K562 (cell line): ENCODE measurements at regions not wholly inside any gene's neighbourhood (a gene's known extent, or its start where the extent isn't known, plus 50 kb on each side); places are given as distances from the start of the nearest gene placed in this dataset.

Source experiments
- ATAC-seq: fragments of 200-7000 bp; cut with Tn5 transposase; 3 replicates; pipeline ENCODE4 v1.9.1; 2020; ENCODE audit warnings: moderate library complexity
- BruUV-seq: library from RNA; stranded (reverse); fragments of 400-500 nt; replicated peaks from 2 replicates; lab custom pipeline; 2021; lab: Mats Ljungman, UMichigan
- CTCF ChIA-PET: fragments of 300-600 bp; formaldehyde crosslinking; extraction: SDS; loops from one replicate; lab custom pipeline; 2021; ENCODE audit warnings: low intra/inter-chr PET ratio; lab: Yijun Ruan, JAX
- POLR2A ChIA-PET: fragments of 300-600, 350-650 bp; sonication (Branson Sonifier 250); formaldehyde crosslinking; extraction: SDS; loops from one replicate; lab custom pipeline; 2021; ENCODE audit warnings: antibody characterized with exemption, inconsistent platforms; lab: Yijun Ruan, JAX
- DNase-seq, 4 experiments: peaks; one replicate each; pipeline versions ENCODE4 v3.0.0 to v3.0.0-alpha.2; 2011 to 2018; ENCODE audit warnings: low spot score in 3 of 4, mixed read lengths in 3 of 4; ENCODE audit errors: extremely low read depth in 1 of 4
- FAIRE-seq: peaks from 2 replicates; lab custom pipeline; 2011; peaks lifted over from hg19 to GRCh38; lab: Jason Lieb, UNC
- H2AFZ ChIP-seq: 2 replicates; pipeline ENCODE4 v1.6.0; 2011; ENCODE audit warnings: low read depth, low read length, control low read depth, inconsistent platforms
- H3K27ac ChIP-seq: fragments of 200-600 bp; 3 replicates; pipeline ENCODE4 v1.8.0; 2011; ENCODE audit warnings: low read depth, mild to moderate bottlenecking, control low read depth, inconsistent platforms, low read length, moderate library complexity, mixed read lengths; ENCODE audit errors: extremely low read depth
- H3K27me3 ChIP-seq, 2 experiments: fragments of 300-600 bp in 1 of 2; 2 replicates in 1 of 2; 3 replicates in 1 of 2; pipeline versions ENCODE4 v1.6.0 to v1.8.0; 2011; ENCODE audit warnings: inconsistent platforms in 2 of 2, low read length in 2 of 2, mild to moderate bottlenecking in 1 of 2, mixed read lengths in 1 of 2, moderate library complexity in 1 of 2; ENCODE audit not compliant: control insufficient read depth in 2 of 2, insufficient read depth in 2 of 2
- H3K36me3 ChIP-seq: fragments of 300-600 bp; 3 replicates; pipeline ENCODE4 v1.8.0; 2011; ENCODE audit warnings: mild to moderate bottlenecking, low read length, inconsistent platforms; ENCODE audit not compliant: control insufficient read depth, insufficient read depth
- H3K4me1 ChIP-seq, 2 experiments: fragments of 200-600 bp in 1 of 2; replicated peaks in 1 of 2; 2 replicates in 1 of 2; 3 replicates in 1 of 2; pipeline versions ENCODE4 v1.5.1 to v1.8.0; 2011; ENCODE audit warnings: inconsistent platforms in 2 of 2, low read length in 2 of 2, mild to moderate bottlenecking in 1 of 2, mixed read lengths in 1 of 2, moderate library complexity in 1 of 2; ENCODE audit not compliant: control insufficient read depth in 2 of 2, insufficient read depth in 2 of 2
- H3K4me2 ChIP-seq: 2 replicates; pipeline ENCODE4 v1.6.1; 2011; ENCODE audit warnings: low read length, control low read depth, inconsistent platforms, mixed read lengths; ENCODE audit not compliant: insufficient read depth
- H3K4me3 ChIP-seq: fragments of 200-600 bp; sonication (generic), shearing (Covaris generic); 2 replicates; pipeline ENCODE4 v1.5.1; 2016; ENCODE audit warnings: control low read depth, inconsistent platforms
- H3K79me2 ChIP-seq: fragments of 200-600 bp; 3 replicates; pipeline ENCODE4 v1.8.0; 2011; ENCODE audit warnings: low read length, inconsistent platforms; ENCODE audit not compliant: control insufficient read depth, insufficient read depth
- H3K9ac ChIP-seq, 2 experiments: 2 replicates each; pipeline versions ENCODE4 v1.6.0 to v1.6.1; 2011; ENCODE audit warnings: low read depth in 2 of 2, low read length in 2 of 2, control low read depth in 1 of 2, inconsistent platforms in 1 of 2, mild to moderate bottlenecking in 1 of 2, mixed read lengths in 1 of 2; ENCODE audit not compliant: insufficient read depth in 1 of 2
- H3K9me1 ChIP-seq: one replicate; pipeline ENCODE4 v1.6.0; 2011; ENCODE audit warnings: inconsistent platforms, mild to moderate bottlenecking, low read length, moderate library complexity; ENCODE audit not compliant: control insufficient read depth, insufficient read depth
- H3K9me3 ChIP-seq: replicated peaks from 2 replicates; pipeline ENCODE4 v1.5.1; 2011; ENCODE audit warnings: low read depth, low read length, inconsistent platforms; ENCODE audit not compliant: control insufficient read depth, insufficient read depth
- H4K20me1 ChIP-seq: replicated peaks from 2 replicates; pipeline ENCODE4 v1.6.1; 2011; ENCODE audit warnings: low read length, inconsistent platforms, mixed read lengths; ENCODE audit not compliant: control insufficient read depth, insufficient read depth
- ARNT ChIP-seq, 2 experiments: fragments of 450-650 bp; IDR thresholded peaks; 2 replicates each; pipeline ENCODE4 v1.6.1; 2016; ENCODE audit warnings: mild to moderate bottlenecking in 1 of 2
- HDAC1 ChIP-seq, 2 experiments: fragments of 450-650 bp; IDR thresholded peaks; 2 replicates each; pipeline ENCODE4 v1.6.1; 2016 to 2017; ENCODE audit warnings: inconsistent platforms in 1 of 2, mild to moderate bottlenecking in 1 of 2, moderate library complexity in 1 of 2
- HNRNPK ChIP-seq: fragments of 200-400 bp; formaldehyde crosslinking; IDR thresholded peaks from one replicate; pipeline ENCODE4 v1.6.1; 2018; ENCODE audit warnings: mild to moderate bottlenecking, low read depth, low read length; ENCODE audit not compliant: poor library complexity, severe bottlenecking
- HSF4 ChIP-seq: fragments of 250-450 bp; sonication (Bioruptor Pico); IDR thresholded peaks from 2 replicates; pipeline ENCODE4 v2.1.2; 2022; ENCODE audit warnings: mild to moderate bottlenecking, moderate library complexity, borderline replicate concordance
- NFIX ChIP-seq: fragments of 250-450 bp; sonication (Bioruptor Pico); IDR thresholded peaks from 2 replicates; pipeline ENCODE4 v1.4.0; 2020; ENCODE audit warnings: low read depth, mild to moderate bottlenecking, moderate library complexity
- SPI1 ChIP-seq: IDR thresholded peaks from 2 replicates; pipeline ENCODE4 v1.6.1; 2011; ENCODE audit warnings: low read depth, low read length, control low read depth, borderline replicate concordance
- TAF7 ChIP-seq: fragments of 450-650 bp; IDR thresholded peaks from 2 replicates; pipeline ENCODE4 v1.6.1; 2016; ENCODE audit warnings: missing genetic modification characterization, missing compliant biosample characterization
- TARDBP ChIP-seq: fragments of 450-650 bp; IDR thresholded peaks from 2 replicates; pipeline ENCODE4 v1.6.1; 2016
- in situ Hi-C: fragments of 300-500 bp; cut with MboI; formaldehyde crosslinking; loops from 4 replicates; pipeline ENCODE4 v1.15.0; 2018; ENCODE audit warnings: inconsistent platforms, mixed read lengths
- intact Hi-C: fragments of 100-400 bp; cut with micrococcal nuclease; formaldehyde crosslinking; loops from 2 replicates; pipeline ENCODE4 v1.14.2; 2022
- TF ChIP-seq, protein P1 (sequence below): sonication (generic); formaldehyde crosslinking; IDR thresholded peaks from 2 replicates; pipeline ENCODE4 v1.8.1; 2023; ENCODE audit warnings: mild to moderate bottlenecking, missing genetic modification reagents
- TF ChIP-seq, protein P2 (sequence below): fragments of 250-450 bp; sonication (Bioruptor Pico); IDR thresholded peaks from 2 replicates; pipeline ENCODE4 v1.5.0; 2021; ENCODE audit warnings: mild to moderate bottlenecking, moderate library complexity

DNA sequence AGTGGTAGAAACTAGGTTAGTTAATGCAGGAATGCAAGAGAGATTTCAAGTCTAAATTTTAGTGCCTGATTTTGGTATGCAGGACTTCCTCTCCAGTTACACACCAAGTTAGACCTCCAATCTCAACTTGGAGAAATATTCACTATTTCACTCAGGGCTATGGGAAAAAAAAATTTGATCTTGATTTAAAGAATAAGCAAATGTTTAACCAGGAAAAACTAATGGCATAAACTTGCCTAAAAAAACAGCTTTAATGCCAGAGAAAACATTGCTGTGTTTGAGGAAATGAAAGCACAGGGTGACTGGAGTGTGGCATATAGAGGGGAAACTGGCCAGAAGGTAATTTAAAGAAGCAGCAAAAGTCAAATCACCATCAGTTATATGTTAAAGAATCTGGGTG lies 575.4 kb upstream of the LRRC4C start:
- H3K4me1 ChIP-seq: no peaks in the 10 kb centered on the region
- H3K4me3 ChIP-seq: no peak overlapping the region
- no peak for ATAC-seq
- H3K4me2 ChIP-seq: no peak overlapping the region
- in situ Hi-C loops: no loop called here
- H3K9me1 ChIP-seq: no peaks in the 10 kb centered on the region
- intact Hi-C loops: no loop called here
- H3K79me2 ChIP-seq: no peaks in the 10 kb centered on the region
- H3K36me3 ChIP-seq: no peaks in the 10 kb centered on the region
- H3K27me3 ChIP-seq: no peaks in the 10 kb centered on the region
- H2AFZ ChIP-seq: no peak overlapping the region
- ChIA-PET POLR2A (interaction anchor here (0.6 kb wide), 1 partner anchor 304 kb away, joined by 3 read pairs; no protein-coding TSS in a partner anchor), CTCF (no interaction called here)
- no peak overlapping the region for H3K27ac ChIP-seq
- BruUV-seq: no TSS peak
- H4K20me1 ChIP-seq: no peaks in the 10 kb centered on the region
- H3K9ac ChIP-seq: no peak overlapping the region
- no peak for FAIRE-seq
- DNase-seq: no peak
- 0 out of 2 replicates have a peak, but pooled peaks cover 1% of the 10 kb centered on the region for H3K9me3 ChIP-seq
- TF ChIP-seq TARDBP: no peak
- no peak for TF ChIP-seq HDAC1 (IDR thresholded peaks at IDR 0.05)
- TF ChIP-seq, protein P1, sequence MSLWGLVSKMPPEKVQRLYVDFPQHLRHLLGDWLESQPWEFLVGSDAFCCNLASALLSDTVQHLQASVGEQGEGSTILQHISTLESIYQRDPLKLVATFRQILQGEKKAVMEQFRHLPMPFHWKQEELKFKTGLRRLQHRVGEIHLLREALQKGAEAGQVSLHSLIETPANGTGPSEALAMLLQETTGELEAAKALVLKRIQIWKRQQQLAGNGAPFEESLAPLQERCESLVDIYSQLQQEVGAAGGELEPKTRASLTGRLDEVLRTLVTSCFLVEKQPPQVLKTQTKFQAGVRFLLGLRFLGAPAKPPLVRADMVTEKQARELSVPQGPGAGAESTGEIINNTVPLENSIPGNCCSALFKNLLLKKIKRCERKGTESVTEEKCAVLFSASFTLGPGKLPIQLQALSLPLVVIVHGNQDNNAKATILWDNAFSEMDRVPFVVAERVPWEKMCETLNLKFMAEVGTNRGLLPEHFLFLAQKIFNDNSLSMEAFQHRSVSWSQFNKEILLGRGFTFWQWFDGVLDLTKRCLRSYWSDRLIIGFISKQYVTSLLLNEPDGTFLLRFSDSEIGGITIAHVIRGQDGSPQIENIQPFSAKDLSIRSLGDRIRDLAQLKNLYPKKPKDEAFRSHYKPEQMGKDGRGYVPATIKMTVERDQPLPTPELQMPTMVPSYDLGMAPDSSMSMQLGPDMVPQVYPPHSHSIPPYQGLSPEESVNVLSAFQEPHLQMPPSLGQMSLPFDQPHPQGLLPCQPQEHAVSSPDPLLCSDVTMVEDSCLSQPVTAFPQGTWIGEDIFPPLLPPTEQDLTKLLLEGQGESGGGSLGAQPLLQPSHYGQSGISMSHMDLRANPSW (CRISPR knock-in tag): no peak
- TF ChIP-seq, protein P2, sequence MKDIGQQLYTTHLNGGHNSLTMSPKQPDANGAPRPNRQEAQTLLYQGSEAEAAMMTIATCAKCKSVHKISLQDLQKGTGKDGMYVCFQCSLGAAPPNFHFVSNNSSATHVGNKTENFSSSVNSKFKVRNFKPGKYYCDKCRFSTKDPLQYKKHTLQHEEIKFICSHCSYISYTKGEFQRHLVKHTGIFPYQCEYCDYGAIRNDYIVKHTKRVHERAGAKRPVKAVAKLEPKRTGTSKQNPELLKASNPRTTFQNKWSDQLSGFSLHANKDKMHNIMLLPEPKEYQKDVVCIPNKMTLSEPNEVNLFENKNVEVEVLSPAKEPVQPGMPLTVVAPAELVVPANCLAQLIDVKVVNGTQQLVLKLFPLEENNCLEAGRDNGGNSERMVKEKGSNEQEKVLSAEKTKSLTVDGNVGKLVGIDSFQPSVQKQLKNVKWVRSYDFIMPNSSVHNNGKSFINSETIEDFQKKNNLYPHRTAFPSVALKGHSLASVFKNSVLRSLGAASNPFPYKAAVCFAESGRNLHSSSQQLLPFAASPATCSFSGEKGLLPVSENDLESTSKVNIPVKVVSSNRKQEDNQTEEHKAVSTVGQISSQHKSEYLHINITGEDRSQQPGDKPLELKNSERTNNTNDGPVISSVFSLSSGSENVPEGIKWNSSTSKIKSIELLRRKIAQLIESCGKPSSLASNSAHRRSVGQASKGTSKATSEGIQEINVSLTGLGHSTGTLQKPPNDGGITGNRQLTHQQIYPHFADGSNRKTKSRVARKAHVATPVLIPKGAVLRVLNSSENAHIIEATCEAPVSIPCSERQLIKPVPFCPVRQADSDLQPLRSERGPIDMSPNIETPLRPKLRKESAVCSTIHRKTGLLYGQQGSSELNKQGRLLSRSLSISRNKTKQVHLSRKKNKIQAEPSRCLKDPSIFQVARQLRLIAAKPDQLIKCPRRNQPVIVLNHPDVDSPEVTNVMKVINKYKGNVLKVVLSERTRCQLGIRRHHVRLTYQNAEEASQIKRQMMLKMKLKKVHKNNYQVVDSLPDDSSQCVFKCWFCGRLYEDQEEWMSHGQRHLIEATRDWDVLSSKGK (CRISPR knock-in tag): no peak
- TF ChIP-seq NFIX (CRISPR knock-in tag): no peak
- no peak for TF ChIP-seq HSF4
- no peak for TF ChIP-seq TAF7 (tag)
- TF ChIP-seq SPI1: no peak
- no peak for TF ChIP-seq ARNT (IDR thresholded peaks at IDR 0.05)
- TF ChIP-seq HNRNPK: no peak
